HG02852 (cell line): ENCODE measurements at regions not wholly inside any gene's neighbourhood (a gene's known extent, or its start where the extent isn't known, plus 50 kb on each side); places are given as distances from the start of the nearest gene placed in this dataset.
"Not testable (repeated sequence)": the region's sequence is repeated elsewhere in the genome, so short reads cannot be mapped to it uniquely, and the experiment has no call there.

Experiments used
- ATAC-seq: cut with Tn5 transposase; IDR thresholded peaks from one replicate; pipeline ENCODE4 v1.9.1; 2021; ENCODE audit warnings: mild to moderate bottlenecking, moderate library complexity; ENCODE audit not compliant: unreplicated experiment

DNA sequence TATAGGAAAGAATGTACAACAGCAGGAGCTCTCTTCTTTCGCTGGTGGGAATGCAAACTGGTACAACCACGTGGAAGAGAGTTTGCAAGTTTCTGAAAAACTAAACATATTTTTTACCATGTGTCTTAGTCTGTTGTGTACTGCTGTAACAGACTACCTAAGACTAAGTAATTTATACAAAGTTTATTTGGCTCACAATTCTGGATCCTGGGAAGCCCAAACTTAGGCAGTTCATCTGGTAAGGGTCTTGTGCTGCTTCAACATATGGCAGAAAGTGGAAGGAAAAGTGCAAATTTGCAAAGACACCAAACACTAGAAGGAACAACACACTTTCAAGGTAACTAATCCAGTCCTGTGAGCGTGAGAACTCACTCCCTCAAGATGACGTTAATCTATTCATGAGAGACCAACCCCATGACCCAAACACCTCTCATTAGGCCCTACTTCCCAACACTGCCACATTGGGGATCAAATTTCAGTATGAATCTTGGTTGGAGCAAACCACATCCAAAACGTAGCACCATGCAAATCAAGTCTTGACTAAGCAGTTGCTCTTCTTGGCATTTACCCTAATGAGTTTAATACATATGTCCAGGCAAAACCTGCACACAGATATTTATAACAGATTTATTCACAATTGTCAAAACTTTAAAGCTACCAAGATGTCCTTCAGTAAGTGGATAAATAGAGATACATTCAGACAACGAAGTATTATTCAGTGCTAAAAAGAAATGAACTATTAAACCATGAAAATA lies 481.9 kb upstream of the FOXG1 start:
- no peak for ATAC-seq

DNA sequence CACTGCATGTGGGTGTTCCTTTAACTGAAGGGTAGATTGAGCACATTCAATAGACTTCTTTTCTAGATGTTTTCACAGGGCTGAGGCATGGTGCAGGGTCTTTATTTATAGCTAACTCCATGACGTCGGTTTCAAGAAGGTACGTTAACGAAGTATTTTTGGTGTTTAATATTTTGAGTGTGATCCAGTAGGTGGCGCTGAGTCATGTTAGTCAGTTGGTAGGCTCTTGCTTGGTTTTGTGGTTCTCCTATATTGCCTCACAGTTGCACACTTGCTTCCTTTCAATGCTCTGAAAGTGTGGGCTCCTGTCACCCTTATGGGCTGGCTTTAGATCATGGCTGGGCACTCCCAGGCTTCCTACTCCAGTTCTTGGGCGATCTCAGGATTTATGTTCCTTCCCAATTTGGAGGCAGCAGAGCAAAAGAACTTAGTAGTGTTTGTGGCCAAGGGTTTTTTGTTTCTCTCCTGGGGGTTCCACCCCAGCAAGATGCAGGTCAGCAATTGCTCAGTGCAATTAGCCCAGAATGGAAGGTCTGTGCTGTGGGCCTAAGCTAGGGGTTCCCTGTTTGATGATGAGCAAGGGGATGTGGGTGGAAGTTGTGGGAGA lies 471.6 kb upstream of the FOXG1 start:
- ATAC-seq: no peak

DNA sequence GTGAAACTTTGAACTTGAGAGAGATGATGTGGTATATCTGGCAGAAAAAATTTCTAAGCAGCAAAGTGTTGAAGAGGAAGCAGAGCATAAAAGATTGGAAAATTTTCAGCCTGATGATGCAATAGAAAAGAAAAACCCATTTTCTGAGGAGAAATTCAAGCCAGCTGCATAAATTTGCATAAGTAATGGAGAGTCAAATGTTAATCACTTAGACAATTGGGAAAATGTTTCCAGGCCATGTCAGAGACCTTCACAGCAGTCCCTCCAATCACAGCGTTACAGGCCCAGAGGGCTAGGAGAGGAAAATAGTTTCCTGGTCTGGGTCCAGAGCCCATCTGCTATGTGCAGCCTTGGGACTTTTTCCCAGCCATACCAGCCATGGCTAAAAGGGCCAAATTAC lies 469.0 kb upstream of the FOXG1 start:
- ATAC-seq: no peak

DNA sequence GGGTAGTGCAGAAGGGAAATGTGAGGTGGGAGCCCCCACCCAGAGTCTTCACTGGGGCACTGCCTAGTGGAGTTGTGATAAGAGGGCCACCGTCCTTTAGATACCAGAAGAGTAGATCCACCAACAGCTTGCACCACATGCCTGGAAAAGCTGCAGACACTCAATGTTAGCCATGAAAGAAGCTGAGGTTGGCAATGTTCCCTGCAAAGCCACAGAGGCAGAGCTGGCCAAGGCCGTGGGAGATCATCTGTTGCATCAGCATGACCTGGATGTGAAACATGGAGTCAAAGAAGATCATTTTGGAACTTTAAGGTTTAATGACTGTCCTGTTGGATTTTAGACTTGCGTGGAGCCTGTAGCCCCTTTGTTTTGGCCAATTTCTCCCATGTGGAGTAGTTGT lies 468.4 kb upstream of the FOXG1 start:
- no peak for ATAC-seq

DNA sequence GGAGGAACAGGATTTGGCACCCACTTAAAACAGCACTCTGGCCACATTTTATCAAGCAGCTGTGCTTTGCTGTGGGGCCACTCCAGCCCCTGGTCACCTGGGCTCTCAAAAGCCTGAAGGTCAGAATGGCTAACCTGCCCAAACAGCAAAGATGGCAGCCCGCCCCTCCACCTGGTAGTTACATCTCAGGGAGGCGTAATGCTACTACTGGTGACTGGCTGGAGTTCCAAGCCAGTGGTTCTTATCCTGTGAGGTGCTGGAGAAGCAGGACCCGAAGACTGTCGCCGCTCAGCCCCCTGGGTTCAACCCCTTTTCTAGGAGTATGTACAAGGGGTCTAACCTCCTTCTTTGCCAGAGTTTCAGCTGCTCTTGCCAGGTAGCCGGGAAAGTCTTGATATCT lies 467.4 kb upstream of the FOXG1 start:
- no peak for ATAC-seq

DNA sequence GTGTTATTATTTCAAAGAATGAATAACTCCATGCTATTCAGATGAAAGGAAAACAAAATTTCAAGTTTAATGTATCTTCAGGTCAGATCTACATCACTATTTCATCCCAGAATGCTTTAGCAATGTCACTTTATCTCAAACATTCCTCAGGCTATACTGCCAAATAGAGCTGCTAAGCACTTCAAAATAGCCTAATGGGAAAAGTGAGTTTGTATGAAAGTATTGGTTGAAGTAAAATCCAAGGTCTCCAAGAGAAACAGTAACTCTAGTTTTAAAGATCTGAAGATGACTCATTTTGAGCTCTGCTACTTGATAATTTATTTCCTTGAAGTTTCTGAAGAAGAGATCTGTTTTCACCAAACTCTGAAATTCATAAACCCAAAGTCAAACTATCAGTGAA lies 466.2 kb upstream of the FOXG1 start:
- ATAC-seq: no peak

DNA sequence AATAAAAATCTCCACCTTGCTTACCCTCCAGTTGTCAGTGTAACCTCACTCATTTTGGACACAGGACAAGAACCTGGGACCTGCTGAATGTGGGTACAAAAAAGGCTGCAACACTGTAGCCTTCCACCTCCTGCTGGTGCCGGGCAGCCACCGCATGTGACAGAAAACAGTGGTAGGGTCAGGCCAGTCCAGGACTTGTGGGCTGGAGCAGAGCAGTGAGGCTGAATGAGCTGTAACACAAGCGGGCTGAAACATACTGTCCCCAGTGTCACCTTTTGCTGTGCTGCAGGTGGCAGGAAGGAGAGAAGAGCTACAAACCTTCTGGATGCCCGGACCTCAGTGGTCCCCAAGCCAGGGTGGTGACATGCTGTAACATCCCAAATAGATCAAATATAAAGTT lies 465.4 kb upstream of the FOXG1 start:
- ATAC-seq: no peak

DNA sequence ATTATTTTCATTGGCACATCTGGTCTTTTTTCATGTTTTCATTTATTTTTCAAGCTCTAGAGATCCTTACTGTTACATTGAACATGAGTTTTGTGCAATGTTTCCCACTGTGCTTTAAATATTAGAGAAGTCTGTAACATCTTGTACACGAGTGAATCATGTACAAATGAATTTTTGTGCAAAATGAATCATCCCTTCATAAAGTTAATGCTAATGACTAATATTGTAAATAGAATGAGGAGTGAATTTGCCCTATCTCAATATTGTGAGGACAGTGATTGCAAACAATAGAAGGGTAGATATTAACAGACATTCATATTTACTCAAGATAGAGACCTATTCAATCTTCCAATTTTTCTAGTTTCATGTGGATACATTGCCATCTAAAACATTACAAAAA lies 463.3 kb upstream of the FOXG1 start:
- ATAC-seq: no peak

DNA sequence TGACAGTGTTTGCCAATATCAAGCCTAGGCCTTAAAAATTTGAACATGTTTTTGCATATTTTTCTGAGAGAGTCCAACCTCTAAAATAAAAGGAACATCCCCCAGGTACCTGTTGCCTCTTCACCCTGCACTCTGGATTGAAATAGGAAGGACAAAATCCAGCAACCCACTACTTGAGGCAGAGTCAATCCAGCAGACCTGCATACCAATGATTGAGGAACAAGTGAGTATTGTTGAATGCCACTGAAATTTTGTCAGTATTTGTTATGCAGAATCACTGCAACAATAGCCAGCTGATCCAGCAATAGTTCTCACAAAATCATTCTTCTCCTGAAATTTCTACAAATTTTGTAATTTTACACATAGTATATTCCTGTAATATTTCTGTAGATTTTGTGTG lies 460.6 kb upstream of the FOXG1 start:
- ATAC-seq: no peak

DNA sequence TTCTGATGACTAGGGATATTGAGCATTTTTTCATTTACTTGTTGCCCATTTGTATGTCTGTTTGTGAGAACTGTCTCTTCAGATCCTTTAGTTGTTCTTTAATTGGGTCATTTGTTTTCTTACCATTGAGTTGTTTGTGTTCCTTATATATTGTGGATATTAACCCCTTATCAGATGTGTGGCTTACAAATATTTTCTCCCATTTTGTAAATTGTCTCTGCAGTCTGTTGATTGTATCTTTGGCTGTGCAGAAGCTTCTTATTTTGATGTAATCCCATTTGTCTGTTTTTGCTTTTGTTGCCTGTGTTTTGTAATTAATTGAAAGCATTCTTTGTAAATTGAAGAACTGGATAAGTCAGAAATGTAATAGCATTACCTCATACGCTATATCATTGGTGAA lies 459.1 kb upstream of the FOXG1 start:
- ATAC-seq: no peak

DNA sequence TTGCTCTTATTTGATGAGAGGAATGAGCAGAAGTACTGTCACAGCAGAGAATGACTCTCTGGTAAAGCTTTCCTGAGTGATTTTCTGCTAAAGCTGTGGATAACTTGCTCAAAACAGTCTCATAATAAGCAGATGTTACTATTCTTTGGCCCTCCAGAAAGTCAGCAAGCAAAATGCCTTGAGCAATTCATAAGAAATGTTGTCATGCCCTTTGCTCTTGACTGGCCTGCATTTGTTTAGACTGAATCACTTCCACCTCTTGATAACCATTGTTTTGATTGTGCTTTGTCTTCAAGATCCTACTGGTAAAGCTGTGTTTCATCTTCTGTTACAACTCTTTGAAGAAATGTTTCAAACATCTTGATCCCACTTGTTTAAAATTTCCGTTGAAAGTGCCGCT lies 457.9 kb upstream of the FOXG1 start:
- no peak for ATAC-seq

DNA sequence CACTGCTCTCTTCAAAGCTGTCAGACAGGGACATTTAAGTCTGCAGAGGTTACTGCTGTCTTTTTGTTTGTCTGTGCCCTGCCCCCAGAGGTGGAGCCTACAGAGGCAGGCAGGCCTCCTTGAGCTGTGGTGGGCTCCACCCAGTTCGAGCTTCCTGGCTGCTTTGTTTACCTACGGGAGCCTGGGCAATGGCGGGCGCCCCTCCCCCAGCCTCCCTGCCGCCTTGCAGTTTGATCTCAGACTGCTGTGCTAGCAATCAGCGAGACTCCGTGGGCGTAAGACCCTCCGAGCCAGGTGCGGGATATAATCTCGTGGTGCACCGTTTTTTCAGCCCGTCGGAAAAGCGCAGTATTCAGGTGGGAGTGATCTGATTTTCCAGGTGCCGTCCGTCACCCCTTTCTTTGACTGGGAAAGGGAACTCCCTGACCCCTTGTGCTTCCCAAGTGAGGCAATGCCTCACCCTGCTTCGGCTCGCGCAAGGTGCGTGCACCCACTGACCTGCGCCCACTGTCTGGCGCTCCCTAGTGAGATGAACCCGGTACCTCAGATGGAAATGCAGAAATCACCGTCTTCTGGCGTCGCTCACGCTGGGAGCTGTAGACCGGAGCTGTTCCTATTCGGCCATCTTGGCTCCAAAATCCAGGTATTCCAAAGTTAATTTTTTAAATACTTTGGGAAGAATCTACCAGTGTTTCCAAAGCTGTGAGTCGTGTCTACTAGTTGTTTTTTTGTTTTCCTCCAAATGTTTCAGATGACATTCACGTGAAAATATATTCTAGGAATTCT lies 448.5 kb upstream of the FOXG1 start:
- not testable (repeated sequence) for ATAC-seq

DNA sequence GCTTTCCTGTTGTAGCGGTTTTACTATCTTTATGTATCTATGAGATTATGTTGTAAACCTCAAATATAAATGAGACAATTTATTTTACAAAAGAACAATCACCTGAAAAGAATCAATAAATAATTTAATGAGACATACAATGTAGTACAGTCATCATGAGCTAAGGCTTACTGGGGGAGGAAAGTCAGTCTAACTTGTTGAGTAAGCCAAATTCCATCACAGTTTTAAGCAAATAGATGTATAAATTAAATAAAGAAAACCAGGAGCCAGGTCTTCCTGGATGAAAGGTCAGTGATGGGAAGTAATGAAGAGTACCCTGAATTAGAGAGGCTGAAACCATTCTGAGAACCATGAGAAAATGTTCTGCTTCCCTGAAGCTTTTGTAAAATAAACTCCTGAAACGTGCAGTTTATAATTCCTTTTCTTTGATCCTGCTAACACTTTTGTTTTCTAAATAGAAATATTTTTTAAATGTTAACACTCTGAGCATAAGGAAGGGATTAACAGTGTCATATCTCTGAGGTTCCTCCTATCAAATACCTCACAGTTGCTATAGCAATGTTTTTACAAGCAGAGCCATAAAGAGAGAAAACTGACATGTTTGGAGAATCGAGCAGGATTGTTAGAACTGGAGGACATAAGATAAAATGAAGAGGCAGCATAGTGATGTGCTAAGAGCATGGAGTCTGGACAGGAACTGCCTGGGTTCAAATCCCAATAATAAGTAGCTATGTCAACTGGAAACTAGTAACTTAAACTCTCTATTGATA lies 444.9 kb upstream of the FOXG1 start:
- ATAC-seq: no peak

DNA sequence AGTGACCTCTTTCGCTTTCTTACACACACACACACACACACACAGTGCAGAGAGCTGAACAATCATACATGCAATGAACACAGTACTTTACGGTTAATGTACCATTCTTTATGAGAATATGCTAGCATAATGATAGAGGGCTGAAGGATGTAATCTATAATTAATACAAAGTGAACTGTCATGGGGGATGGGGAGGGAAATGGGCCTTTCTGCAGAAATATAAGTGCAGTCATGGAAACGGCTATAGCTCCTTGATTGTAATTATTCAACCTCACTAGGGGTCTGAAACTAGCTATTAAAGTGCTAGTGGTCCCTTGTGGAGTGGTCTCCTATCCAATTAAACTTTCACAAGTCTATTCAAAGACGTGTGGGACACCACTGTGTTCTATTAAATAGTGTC lies 443.2 kb upstream of the FOXG1 start:
- no peak for ATAC-seq

DNA sequence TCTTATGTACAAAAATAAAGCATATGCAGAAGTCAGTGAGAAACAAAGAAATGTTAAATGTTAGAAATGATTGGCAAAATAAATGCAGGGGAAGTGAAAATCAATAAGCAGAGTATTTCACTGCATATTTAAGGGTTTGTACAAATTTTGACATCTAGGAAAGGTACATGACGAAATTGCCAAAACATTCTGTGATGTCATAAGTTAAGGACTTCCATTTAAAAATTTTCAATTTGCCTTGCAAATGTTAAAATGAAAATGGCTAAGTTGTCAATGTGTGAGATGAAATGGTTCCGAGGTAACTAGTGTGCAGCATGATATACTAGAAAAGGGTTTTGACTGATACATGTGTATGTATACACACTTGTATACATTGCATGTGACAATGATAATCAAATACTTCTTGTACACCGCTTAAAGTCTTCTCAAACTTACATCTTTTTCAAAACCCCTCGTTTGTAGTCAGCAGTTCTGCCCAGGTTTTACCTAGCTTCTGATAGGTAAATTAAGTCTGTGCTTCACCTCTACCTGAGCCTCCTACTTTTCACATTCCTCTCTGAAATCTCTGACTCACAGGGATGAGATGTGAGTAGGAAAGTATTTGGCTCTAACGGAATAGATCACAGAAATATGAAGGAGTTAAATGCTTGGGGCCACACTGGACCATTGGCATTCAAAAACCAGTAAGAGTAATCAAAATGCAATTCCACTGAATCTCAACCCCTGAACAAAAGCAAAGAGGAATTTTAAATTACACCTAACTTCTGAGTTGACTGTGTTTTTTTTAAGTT lies 442.4 kb upstream of the FOXG1 start:
- ATAC-seq: no peak

DNA sequence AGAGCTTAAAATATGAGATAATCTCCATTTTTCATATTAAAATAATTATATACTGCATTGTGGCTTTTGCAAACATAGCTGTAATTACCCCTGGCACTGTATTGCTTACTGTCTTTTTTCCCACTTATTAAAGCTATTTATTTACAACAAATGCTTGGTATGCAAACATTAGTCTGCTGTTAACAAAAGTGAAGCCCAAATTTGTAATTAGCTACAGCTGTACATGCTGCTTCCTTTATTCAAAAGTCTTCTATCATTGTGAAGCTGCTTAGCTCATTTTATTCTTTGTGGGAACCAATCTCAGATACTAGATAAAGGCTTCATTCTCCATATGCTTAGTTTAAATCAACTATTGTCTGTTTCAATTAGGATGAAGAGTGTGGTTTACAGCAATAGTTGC lies 425.8 kb upstream of the FOXG1 start:
- ATAC-seq: no peak

DNA sequence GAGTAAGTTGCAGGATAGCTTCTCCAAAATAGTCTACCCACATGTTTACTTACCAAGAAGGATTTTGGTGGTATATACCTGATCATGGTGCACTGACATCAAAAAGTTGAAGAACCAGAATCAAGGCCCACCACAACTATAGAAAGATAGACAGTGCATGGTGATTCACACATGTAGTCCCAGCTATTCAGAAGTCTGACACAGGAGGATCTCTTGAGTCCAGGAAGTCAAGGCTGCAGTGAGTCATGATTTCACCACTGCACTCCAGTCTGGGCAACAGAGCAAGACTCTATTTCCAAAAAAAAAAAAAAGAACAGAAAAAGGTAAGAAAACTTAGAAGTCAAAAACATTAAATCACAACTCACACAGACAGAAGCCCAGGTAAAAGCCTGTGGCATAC lies 422.2 kb upstream of the FOXG1 start:
- ATAC-seq: no peak

DNA sequence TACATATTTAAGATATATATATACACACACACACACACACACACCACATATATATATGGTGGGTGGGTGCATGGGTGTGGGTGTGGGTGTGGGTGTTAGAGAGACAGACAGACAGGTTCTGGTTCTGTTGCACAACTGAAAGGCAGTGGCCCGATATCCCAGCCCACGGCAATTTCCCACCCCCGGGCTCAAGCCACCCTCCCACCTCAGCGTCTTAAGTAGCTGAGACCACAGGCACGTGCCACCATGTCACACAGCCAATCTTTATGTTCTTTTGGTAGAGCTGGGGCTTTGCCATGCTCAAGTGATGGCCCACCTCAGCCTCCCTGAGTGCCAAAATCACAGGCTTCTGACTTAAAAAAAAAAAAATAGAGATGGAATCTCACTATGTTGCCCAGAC lies 417.8 kb upstream of the FOXG1 start:
- ATAC-seq: no peak

DNA sequence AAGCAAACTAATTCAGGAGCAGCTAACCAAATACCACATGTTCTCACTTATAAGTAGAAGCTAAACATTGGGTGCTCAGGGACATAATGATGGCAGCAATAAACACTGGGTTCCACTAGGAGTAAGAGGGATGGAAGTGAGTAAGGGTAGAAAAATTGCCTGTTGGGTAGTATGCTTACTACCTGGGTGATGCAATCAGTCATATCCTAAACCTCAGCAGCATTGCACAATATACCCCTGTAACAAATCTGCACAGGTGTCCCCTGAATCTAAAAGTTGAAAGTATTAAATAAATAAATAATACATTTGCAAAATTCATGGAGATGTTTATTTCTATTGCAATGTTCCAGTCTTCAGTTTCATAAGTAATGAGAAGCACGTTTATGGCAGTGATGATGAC lies 409.8 kb upstream of the FOXG1 start:
- no peak for ATAC-seq

DNA sequence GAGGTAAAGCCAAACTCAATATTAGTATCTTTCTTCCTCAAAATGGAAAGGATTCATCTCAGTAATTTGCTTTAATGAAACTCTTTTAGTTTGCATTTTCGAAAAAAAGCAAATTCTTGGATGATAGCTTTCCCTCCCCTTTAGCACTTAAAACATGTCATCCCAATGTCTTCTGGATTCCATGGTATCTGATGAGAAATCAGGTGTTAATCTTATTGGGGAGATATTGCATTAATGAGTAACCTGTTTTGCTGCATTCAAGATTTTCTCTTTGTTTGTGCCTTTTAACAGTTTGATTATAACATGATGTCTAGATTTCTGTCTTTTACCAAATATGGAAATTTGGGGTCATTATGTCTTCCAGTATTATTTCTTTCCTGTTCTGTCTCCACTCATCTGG lies 405.1 kb upstream of the FOXG1 start:
- ATAC-seq: no peak

DNA sequence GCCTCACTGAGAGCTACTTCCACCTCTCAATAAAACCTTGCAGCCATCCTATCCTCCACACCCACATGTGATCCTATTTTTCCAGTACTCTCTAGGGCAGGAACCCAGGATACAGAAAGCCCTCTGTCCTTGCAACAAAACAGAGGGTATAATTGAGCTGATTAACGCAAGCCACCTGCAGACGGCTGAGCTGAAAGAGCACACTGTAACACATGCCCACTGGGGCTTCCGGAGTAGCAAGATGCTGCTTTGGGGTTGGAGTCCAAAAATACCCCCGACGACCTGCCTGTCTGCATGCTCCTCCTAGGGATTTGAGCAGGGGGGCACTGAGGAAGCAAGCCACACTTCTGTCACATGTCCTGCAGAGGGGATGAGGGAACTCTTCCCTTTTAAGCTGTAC lies 401.1 kb upstream of the FOXG1 start:
- ATAC-seq: no peak
